Mesendoderm (in vitro differentiated cells): ENCODE measurements at regions not wholly inside any gene's neighbourhood (a gene's known extent, or its start where the extent isn't known, plus 50 kb on each side); places are given as distances from the start of the nearest gene placed in this dataset.

Source experiments
- DNase-seq: peaks from one replicate; pipeline ENCODE4 v3.0.0; 2013
- H2AK5ac ChIP-seq: 2 replicates; pipeline ENCODE4 v1.6.1; 2013; ENCODE audit warnings: low read length, inconsistent platforms
- H2BK120ac ChIP-seq: 2 replicates; pipeline ENCODE4 v1.6.1; 2013; ENCODE audit warnings: low read depth, mild to moderate bottlenecking, low read length, moderate library complexity, mixed read lengths
- H2BK15ac ChIP-seq: replicated peaks from 2 replicates; pipeline ENCODE4 v1.6.1; 2013; ENCODE audit warnings: low read depth, mild to moderate bottlenecking, moderate library complexity
- H2BK5ac ChIP-seq: 2 replicates; pipeline ENCODE4 v1.6.1; 2013; ENCODE audit warnings: low read length, inconsistent platforms
- H3K18ac ChIP-seq: 2 replicates; pipeline ENCODE4 v1.6.1; 2013; ENCODE audit warnings: mild to moderate bottlenecking, low read length, mixed read lengths
- H3K23ac ChIP-seq: one replicate; pipeline ENCODE4 v1.6.1; 2013; ENCODE audit warnings: low read length
- H3K27ac ChIP-seq: 2 replicates; pipeline ENCODE4 v1.5.1; 2013; ENCODE audit warnings: low read depth, mild to moderate bottlenecking, inconsistent platforms, low read length, moderate library complexity
- H3K27me3 ChIP-seq: 2 replicates; pipeline ENCODE4 v1.6.1; 2013; ENCODE audit warnings: low read length, control low read depth, mild to moderate bottlenecking, inconsistent platforms; ENCODE audit not compliant: insufficient read depth, poor library complexity
- H3K36me3 ChIP-seq: 2 replicates; pipeline ENCODE4 v1.6.1; 2013; ENCODE audit warnings: low read length, inconsistent platforms; ENCODE audit not compliant: control insufficient read depth, insufficient read depth
- H3K4ac ChIP-seq: one replicate; pipeline ENCODE4 v1.6.1; 2013; ENCODE audit warnings: low read depth, mild to moderate bottlenecking, low read length, moderate library complexity
- H3K4me1 ChIP-seq: 2 replicates; pipeline ENCODE4 v1.6.1; 2013; ENCODE audit warnings: low read depth, low read length, inconsistent platforms; ENCODE audit not compliant: control insufficient read depth
- H3K4me2 ChIP-seq: 2 replicates; pipeline ENCODE4 v1.6.1; 2013; ENCODE audit warnings: low read length
- H3K4me3 ChIP-seq: 2 replicates; pipeline ENCODE4 v1.5.1; 2013; ENCODE audit warnings: mild to moderate bottlenecking, low read length
- H3K56ac ChIP-seq: one replicate; pipeline ENCODE4 v1.6.1; 2013; ENCODE audit warnings: low read length
- H3K79me1 ChIP-seq: 2 replicates; pipeline ENCODE4 v1.6.1; 2013; ENCODE audit warnings: low read length, inconsistent platforms
- H3K79me2 ChIP-seq: 2 replicates; pipeline ENCODE4 v1.6.1; 2013; ENCODE audit warnings: mild to moderate bottlenecking, low read length; ENCODE audit not compliant: control insufficient read depth, insufficient read depth
- H3K9ac ChIP-seq: 2 replicates; pipeline ENCODE4 v1.6.1; 2013; ENCODE audit warnings: low read length, inconsistent platforms
- H4K5ac ChIP-seq: one replicate; pipeline ENCODE4 v1.6.1; 2013; ENCODE audit warnings: low read length
- H4K8ac ChIP-seq: one replicate; pipeline ENCODE4 v1.6.1; 2013; ENCODE audit warnings: low read depth, mild to moderate bottlenecking, control low read depth, low read length, moderate library complexity
- WGBS: extraction: QIAGEN DNeasy Blood & Tissue Kit; methylation state at CpG from one replicate; pipeline ENCODE4 v1.1.7; 2013; ENCODE audit warnings: low lambda C conversion rate, missing lambda C conversion rate; ENCODE audit not compliant: insufficient coverage; ENCODE audit errors: extremely low coverage; 5-methylcytosine and 5-hydroxymethylcytosine counted together

GRCh38 chr3:115369021-115369420, 221.9 kb upstream of the ZBTB20 start:
- H3K4ac ChIP-seq: no peak overlapping the region
- no peak overlapping the region for H4K5ac ChIP-seq
- WGBS: no CpG with 5 or more reads among the region's 1 CpG
- no peak overlapping the region for H2BK15ac ChIP-seq
- no peaks in the 10 kb centered on the region for H3K4me1 ChIP-seq
- H2AK5ac ChIP-seq: no peak overlapping the region
- DNase-seq: no peak
- no peak overlapping the region for H3K27ac ChIP-seq
- H3K4me3 ChIP-seq: no peak overlapping the region
- no peaks in the 10 kb centered on the region for H3K27me3 ChIP-seq
- no peak overlapping the region for H3K4me2 ChIP-seq
- no peak overlapping the region for H2BK120ac ChIP-seq
- H3K36me3 ChIP-seq: no peaks in the 10 kb centered on the region
- H3K18ac ChIP-seq: no peak overlapping the region
- H3K79me1 ChIP-seq: no peaks in the 10 kb centered on the region
- H2BK5ac ChIP-seq: no peak overlapping the region
- no peak overlapping the region for H3K56ac ChIP-seq
- no peak overlapping the region for H3K23ac ChIP-seq
- no peaks in the 10 kb centered on the region for H3K79me2 ChIP-seq
- no peak overlapping the region for H3K9ac ChIP-seq
- H4K8ac ChIP-seq: no peak overlapping the region

GRCh38 chr3:115375362-115375761, 228.3 kb upstream of the ZBTB20 start:
- no peak overlapping the region for H3K27ac ChIP-seq
- H3K79me2 ChIP-seq: no peaks in the 10 kb centered on the region
- no peak overlapping the region for H2AK5ac ChIP-seq
- H3K4me2 ChIP-seq: no peak overlapping the region
- no peak overlapping the region for H3K9ac ChIP-seq
- H2BK15ac ChIP-seq: no peak overlapping the region
- no peak overlapping the region for H3K18ac ChIP-seq
- WGBS: no CpG with 5 or more reads among the region's 2 CpGs
- DNase-seq: no peak
- no peaks in the 10 kb centered on the region for H3K4me1 ChIP-seq
- no peaks in the 10 kb centered on the region for H3K36me3 ChIP-seq
- H2BK5ac ChIP-seq: no peak overlapping the region
- H3K4ac ChIP-seq: no peak overlapping the region
- H3K23ac ChIP-seq: no peak overlapping the region
- H4K5ac ChIP-seq: no peak overlapping the region
- no peak overlapping the region for H2BK120ac ChIP-seq
- H3K79me1 ChIP-seq: no peaks in the 10 kb centered on the region
- no peak overlapping the region for H3K4me3 ChIP-seq
- H4K8ac ChIP-seq: no peak overlapping the region
- no peak overlapping the region for H3K56ac ChIP-seq
- no peaks in the 10 kb centered on the region for H3K27me3 ChIP-seq

GRCh38 chr3:115380883-115381572, 233.9 kb upstream of the ZBTB20 start:
- no peak overlapping the region for H3K4ac ChIP-seq
- H3K79me2 ChIP-seq: no peaks in the 10 kb centered on the region
- no peak overlapping the region for H4K8ac ChIP-seq
- no peak overlapping the region for H3K9ac ChIP-seq
- H3K56ac ChIP-seq: no peak overlapping the region
- H3K27me3 ChIP-seq: no peaks in the 10 kb centered on the region
- DNase-seq: no peak
- H2BK120ac ChIP-seq: no peak overlapping the region
- no peaks in the 10 kb centered on the region for H3K4me1 ChIP-seq
- no peak overlapping the region for H2BK5ac ChIP-seq
- no peak overlapping the region for H3K4me3 ChIP-seq
- H3K27ac ChIP-seq: no peak overlapping the region
- no peak overlapping the region for H2BK15ac ChIP-seq
- H3K4me2 ChIP-seq: no peak overlapping the region
- H3K23ac ChIP-seq: no peak overlapping the region
- H3K18ac ChIP-seq: no peak overlapping the region
- no peaks in the 10 kb centered on the region for H3K79me1 ChIP-seq
- WGBS: no CpG with 5 or more reads among the region's 3 CpGs
- no peak overlapping the region for H2AK5ac ChIP-seq
- H3K36me3 ChIP-seq: no peaks in the 10 kb centered on the region
- no peak overlapping the region for H4K5ac ChIP-seq

- no peaks in the 10 kb centered on the region for H3K79me2 ChIP-seq
- H3K18ac ChIP-seq: no peak overlapping the region
- no peaks in the 10 kb centered on the region for H3K79me1 ChIP-seq
- no peak overlapping the region for H3K23ac ChIP-seq
- H2BK15ac ChIP-seq: no peak overlapping the region
- H2BK5ac ChIP-seq: no peak overlapping the region
- H3K4me3 ChIP-seq: no peak overlapping the region
- H3K9ac ChIP-seq: no peak overlapping the region
- H3K36me3 ChIP-seq: no peaks in the 10 kb centered on the region
- no peaks in the 10 kb centered on the region for H3K27me3 ChIP-seq
- no CpG with 5 or more reads among the region's 5 CpGs for WGBS
- H3K4me1 ChIP-seq: no peaks in the 10 kb centered on the region
- H3K4me2 ChIP-seq: no peak overlapping the region
- no peak overlapping the region for H3K56ac ChIP-seq
- no peak overlapping the region for H3K27ac ChIP-seq
- H4K8ac ChIP-seq: no peak overlapping the region
- H2AK5ac ChIP-seq: no peak overlapping the region
- no peak overlapping the region for H3K4ac ChIP-seq
- H2BK120ac ChIP-seq: no peak overlapping the region
- DNase-seq: no peak
- H4K5ac ChIP-seq: no peak overlapping the region
Observed at GRCh38 chr3:115381573-115381912, 234.5 kb upstream of the ZBTB20 start.

- Histone ChIP-seq H2BK5ac (no peak overlapping the region), H3K4me1 (no peaks in the 10 kb centered on the region), H3K79me2 (no peaks in the 10 kb centered on the region), H3K79me1 (no peaks in the 10 kb centered on the region), H3K27ac (no peak overlapping the region), H2BK15ac (no peak overlapping the region), H3K18ac (no peak overlapping the region), H3K4me2 (no peak overlapping the region), H3K23ac (no peak overlapping the region), H2AK5ac (no peak overlapping the region), H4K5ac (no peak overlapping the region), H3K36me3 (no peaks in the 10 kb centered on the region), H3K56ac (no peak overlapping the region), H3K4me3 (no peak overlapping the region), H3K4ac (no peak overlapping the region), H3K27me3 (no peaks in the 10 kb centered on the region), H4K8ac (no peak overlapping the region), H3K9ac (no peak overlapping the region), H2BK120ac (no peak overlapping the region)
- no CpG with 5 or more reads among the region's 1 CpG for WGBS
- no peak for DNase-seq
Observed at GRCh38 chr3:115381931-115382330, 234.8 kb upstream of the ZBTB20 start.

- WGBS: no CpG with 5 or more reads among the region's 1 CpG
- H3K27ac ChIP-seq: no peak overlapping the region
- no peak overlapping the region for H3K56ac ChIP-seq
- H3K4me3 ChIP-seq: no peak overlapping the region
- DNase-seq: no peak
- H3K27me3 ChIP-seq: no peaks in the 10 kb centered on the region
- no peak overlapping the region for H3K4me2 ChIP-seq
- H4K5ac ChIP-seq: no peak overlapping the region
- H3K23ac ChIP-seq: no peak overlapping the region
- H3K4me1 ChIP-seq: no peaks in the 10 kb centered on the region
- H3K79me2 ChIP-seq: no peaks in the 10 kb centered on the region
- no peak overlapping the region for H2BK15ac ChIP-seq
- H3K36me3 ChIP-seq: no peaks in the 10 kb centered on the region
- no peak overlapping the region for H3K9ac ChIP-seq
- H3K79me1 ChIP-seq: no peaks in the 10 kb centered on the region
- no peak overlapping the region for H2BK120ac ChIP-seq
- H4K8ac ChIP-seq: no peak overlapping the region
- H2BK5ac ChIP-seq: no peak overlapping the region
- no peak overlapping the region for H3K18ac ChIP-seq
- no peak overlapping the region for H3K4ac ChIP-seq
- no peak overlapping the region for H2AK5ac ChIP-seq
Observed at GRCh38 chr3:115384381-115384780, 237.3 kb upstream of the ZBTB20 start.
